ENCODE measurements at regions not wholly inside any gene's neighbourhood (a gene's known extent, or its start where the extent isn't known, plus 50 kb on each side); places are given as distances from the start of the nearest gene placed in this dataset.
A peak's percentile ranks its signal among the peaks of the same experiment; 100 is the strongest.

DNA sequence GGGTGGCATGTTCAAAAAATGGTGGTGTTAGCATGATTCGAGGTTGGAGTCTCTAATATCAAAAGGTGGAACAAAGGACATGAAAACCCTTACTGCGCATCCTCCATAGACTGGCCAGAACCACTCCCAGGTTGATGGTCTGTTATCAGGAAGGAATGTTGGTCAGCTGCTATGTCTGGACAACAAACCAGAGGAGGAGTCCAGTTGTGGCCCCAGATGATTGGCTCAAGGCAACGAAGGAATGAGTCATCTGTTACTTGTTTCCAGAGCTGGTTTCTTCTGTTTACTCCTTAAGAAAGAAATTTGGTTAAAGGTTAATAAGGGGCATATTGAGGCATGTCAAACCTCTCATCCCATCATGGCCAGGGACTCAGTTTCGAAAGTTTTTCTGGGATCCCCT is 56.8 kb upstream of the GRIA4 start:
- DNase-seq, result no peak

GRCh38 chr11:105548359-105548758 is 61.5 kb upstream of the GRIA4 start:
- no peak for DNase-seq

- no peak for DNase-seq
Measured at GRCh38 chr11:105538588-105538987, 71.3 kb upstream of the GRIA4 start.

- no peak for DNase-seq
Measured at GRCh38 chr11:105537531-105537930, 72.3 kb upstream of the GRIA4 start.

- no peak for DNase-seq
Measured at GRCh38 chr11:105524286-105524685, 85.6 kb upstream of the GRIA4 start.

DNA sequence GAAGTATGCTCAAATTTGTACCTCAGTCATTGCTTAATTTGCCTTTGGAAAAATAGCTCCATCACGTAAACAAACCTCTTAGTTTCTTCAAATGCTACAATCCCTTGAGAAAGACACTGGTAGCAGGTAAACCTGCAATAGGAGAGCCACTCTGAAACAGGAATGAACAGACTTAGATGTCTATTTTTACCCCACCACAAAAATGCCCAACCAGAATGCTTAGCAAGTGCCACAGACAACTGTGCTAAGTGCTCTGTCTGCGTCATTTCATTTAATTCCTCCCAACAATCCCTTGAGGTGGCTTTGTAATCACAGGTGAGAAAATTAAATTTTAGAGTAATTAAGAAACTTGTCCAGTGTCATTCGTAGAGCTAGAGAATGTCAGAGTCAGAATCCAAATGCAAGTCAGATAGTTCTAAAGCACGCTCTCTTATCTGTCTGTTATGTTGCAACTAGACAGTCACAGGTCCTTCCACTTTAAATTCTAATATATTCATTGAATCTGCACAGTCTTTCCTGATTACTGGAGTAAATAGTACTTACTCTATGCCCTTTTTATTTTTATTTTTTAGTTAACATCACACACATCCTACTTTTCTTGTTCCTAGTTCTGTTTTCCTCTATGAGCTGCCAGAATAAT is 89.0 kb upstream of the GRIA4 start:
- DNase-seq, result no peak

DNA sequence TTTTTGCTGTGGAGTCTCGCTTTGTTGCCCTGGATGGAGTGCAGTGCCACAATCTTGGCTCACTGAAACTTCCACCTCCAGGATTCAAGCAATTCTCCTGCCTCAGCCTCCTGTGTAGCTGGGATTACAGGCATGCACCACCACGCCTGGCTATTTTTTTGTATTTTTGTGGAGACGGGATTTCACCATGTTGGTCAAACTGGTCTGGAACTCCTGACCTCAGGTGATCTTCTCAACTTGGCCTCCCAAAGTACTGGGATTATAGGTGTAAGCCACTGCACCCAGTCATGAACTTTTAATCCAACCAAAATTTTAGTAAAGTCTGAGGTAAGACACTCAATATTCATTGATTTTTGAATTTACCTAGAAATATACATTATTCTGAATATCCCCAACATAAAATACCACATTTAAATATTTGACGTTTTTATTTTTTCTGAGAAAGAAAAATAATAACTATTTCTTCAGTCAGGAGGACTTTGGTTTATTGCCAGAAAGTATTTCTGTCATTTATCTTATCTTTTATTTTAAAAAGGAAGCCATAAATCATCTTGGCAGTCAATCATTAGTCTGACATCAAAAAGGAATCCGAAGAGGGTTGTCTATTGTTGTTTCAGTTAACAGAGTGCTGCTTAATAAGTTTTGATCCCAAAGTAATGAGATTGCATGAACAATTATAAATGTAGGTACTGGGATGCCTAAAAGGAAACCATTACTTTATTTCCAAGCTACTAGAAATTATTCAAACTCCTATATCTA is 102.2 kb upstream of the GRIA4 start:
- no peak for DNase-seq

- DNase-seq, result no peak
Measured at GRCh38 chr11:105492010-105492409, 117.9 kb upstream of the GRIA4 start.

GRCh38 chr11:105491394-105491793 is 118.5 kb upstream of the GRIA4 start:
- DNase-seq, result no peak

DNA sequence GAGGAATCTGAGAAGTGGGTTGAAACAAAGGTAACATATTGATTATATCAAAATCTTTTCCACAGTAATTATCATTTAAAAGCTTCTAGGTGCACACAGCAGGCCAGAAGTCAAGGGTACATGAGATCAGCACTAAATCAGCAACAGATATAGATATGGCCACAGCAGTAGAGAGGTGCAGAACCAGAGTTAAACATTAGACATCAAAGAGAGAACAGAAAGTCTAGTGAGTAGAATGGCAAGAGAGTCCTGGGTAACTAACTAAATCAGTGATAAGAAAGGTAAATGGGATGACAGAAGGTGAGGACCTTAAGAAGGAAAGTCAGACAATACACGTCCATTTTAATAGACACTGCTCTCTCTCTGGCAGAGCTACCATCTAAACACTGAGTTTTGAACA is 119.5 kb upstream of the GRIA4 start:
- DNase-seq, result no peak

GRCh38 chr11:105489446-105489845 is 120.4 kb upstream of the GRIA4 start:
- DNase-seq, result no peak

DNA sequence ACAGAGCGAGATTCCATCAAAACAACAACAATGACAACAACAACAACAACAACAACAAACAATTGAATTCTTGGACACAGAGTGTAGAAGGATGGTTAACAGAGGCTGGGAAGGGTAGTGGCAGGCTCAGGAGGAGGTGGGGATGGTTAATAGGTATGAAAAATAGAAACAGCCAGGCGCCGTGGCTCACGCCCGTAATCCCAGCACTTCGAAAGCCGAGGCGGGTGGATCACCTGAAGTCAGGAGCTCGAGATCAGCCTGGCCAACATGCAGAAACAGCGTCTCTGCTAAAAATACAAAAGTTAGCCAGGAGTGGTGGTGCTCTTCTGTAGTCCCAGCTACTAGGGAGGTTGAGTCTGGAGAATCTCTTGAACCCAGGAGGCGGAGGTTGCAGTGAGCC is 122.9 kb upstream of the GRIA4 start:
- DNase-seq, result no peak

DNA sequence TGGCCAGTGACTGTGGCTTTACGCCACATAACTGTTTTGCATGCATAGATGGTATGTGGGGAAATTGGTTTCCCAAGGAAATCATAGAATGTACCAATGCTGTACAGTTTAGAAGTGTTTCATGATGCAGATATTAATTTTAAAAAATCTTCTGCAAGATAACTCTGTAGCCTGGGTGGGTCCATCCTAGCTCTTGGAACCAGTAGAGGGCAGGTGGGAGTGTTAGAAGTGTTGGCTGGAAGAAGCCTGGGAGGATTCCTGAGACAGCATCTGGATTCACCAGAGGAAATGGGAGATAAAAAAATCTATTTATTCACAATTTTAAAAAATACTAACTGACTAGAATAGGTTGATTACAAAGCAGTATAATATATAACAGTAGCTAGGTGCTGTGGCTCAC is 139.9 kb upstream of the GRIA4 start:
- no peak for DNase-seq

- no peak for DNase-seq
Measured at GRCh38 chr11:105468154-105468553, 141.7 kb upstream of the GRIA4 start.

- no peak for DNase-seq
Measured at GRCh38 chr11:105466582-105467228, 143.2 kb upstream of the GRIA4 start.

GRCh38 chr11:105458071-105458470 is 151.8 kb upstream of the GRIA4 start:
- peak; percentile 44 for DNase-seq

DNA sequence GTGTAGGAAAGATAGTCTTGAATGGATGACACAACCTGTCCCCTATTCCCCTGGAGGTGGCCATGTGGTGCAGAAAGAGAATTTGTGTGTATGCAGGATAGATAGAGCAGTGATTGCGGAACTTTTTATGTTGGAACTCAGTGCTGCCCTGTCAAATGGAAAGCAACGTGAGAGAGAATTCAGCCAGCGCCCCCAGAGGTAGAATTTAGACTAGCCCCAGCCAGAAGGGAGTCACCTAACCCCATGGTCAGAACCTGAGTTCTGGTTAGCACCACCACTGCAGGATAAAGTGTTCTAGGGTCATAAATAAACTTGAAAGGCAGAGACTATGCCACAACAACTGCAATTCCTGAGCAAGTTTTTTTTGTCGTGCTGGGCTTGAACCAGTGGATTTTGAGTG is 152.9 kb upstream of the GRIA4 start:
- DNase-seq, result no peak

DNA sequence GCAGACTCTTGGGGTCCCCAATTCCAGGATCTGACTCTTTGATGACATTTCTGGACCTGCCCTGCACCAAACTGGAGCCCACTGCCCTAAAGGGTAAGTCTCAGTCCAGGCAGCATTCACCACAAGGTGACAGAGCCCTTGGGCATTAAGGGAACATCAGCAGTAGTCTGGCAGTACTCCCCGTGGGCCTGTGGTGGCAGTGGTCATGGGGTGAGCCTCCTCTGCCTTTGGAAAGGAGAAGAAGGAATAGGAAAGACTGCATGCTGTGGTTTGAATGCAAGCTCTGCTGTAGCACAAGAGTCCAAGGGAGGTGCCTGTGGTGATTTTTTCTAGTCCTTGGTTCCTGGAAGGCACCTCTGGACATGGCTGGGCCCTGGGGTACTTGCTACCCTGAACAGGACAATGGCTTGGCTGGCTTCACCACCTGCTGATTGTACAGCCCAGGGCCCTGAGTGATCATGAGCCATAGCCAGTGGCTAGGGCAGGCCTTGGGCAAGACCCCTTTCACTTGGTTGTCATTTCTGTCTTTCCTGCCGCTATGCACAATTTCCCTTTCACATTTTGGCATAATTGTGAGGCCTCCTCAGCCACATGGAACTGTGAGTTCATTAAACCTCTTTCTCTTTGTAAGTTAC is 160.7 kb upstream of the GRIA4 start:
- DNase-seq, result no peak

- no peak for DNase-seq
Measured at GRCh38 chr11:105448703-105449079, 161.2 kb upstream of the GRIA4 start.

GRCh38 chr11:105447936-105448702 is 161.8 kb upstream of the GRIA4 start:
- no peak for DNase-seq

DNA sequence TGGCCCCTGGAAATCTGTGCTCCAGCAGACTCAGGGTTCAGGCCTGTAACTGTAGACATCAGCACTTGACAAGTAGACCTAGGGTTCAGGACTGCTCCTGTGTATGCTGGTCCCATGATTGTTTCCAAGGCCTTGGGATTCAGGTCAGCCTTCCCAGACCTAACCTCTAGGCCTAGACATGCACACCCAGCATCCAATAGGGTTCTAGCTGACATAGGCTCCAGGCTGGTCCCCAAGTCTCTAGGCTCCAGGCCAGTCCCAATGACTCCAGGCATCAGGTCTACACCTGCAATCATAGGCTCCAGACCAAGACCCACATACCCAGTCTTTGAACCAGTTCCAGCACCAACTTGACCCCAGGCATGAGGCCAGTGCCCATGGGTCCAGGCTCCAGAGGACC is 166.2 kb upstream of the GRIA4 start:
- no peak for DNase-seq

DNA sequence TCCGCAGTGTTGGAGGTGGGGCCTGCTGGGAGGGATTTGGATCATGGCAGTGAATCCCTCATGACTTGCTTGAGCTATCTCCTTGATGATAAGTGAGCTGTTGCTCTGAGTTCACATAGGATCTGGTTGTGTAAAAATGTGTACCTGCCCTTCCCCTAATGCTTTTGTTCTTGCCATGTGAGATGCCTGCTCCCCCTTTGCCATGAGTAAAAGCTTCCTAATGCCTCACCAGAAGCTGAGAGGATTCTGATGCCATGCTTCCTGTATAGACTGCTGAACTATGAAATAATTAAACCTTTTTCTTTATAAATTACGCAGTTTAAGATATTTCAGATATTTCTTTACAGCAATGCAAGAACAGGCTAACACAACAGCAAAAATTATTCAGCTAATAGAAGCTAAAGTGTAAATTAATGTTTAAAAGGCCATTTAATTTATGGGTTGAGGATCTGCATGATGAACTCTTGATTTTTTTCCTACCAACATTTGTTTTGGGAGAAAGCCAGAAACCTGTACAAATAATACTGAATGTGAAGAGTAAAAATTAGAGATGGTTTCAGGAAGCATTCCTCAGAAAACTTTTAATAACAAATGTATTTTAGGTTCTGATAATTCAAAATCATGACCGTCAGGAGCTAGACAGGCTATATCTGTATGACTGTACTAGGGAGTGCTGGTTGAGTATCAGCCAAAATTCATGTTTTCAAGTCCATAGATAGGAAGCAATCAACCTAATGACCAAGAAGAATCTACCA is 177.5 kb upstream of the GRIA4 start:
- DNase-seq, result no peak

All from NCI-H2029 (cell line).